Endothelial cell (in vitro differentiated cells): ENCODE measurements at regions not wholly inside any gene's neighbourhood (a gene's known extent, or its start where the extent isn't known, plus 50 kb on each side); places are given as distances from the start of the nearest gene placed in this dataset.

Experiments used
- DNase-seq: peaks from one replicate; pipeline ENCODE4 v3.0.0; 2021; ENCODE audit warnings: low spot score
- H3K27ac Mint-ChIP-seq: one replicate; pipeline ENCODE4 v1.8.0; 2021; ENCODE audit warnings: mixed read lengths, inconsistent platforms; ENCODE audit not compliant: unreplicated experiment
- H3K27me3 Mint-ChIP-seq: one replicate; pipeline ENCODE4 v1.8.0; 2021; ENCODE audit warnings: mild to moderate bottlenecking, moderate library complexity, mixed read lengths, inconsistent platforms; ENCODE audit not compliant: unreplicated experiment
- H3K36me3 Mint-ChIP-seq: one replicate; pipeline ENCODE4 v1.8.0; 2021; ENCODE audit warnings: mild to moderate bottlenecking, low read depth, mixed read lengths, inconsistent platforms; ENCODE audit not compliant: unreplicated experiment
- H3K4me1 Mint-ChIP-seq: one replicate; pipeline ENCODE4 v1.8.0; 2021; ENCODE audit warnings: mild to moderate bottlenecking, mixed read lengths, inconsistent platforms; ENCODE audit not compliant: unreplicated experiment
- H3K4me3 Mint-ChIP-seq: one replicate; pipeline ENCODE4 v1.8.0; 2021; ENCODE audit warnings: mild to moderate bottlenecking, mixed read lengths, inconsistent platforms; ENCODE audit not compliant: unreplicated experiment
- H3K9me3 Mint-ChIP-seq: one replicate; pipeline ENCODE4 v1.8.0; 2021; ENCODE audit warnings: mixed read lengths, inconsistent platforms; ENCODE audit not compliant: unreplicated experiment
- TF ChIP-seq, protein P1 (sequence below): fragments of 200-600 bp; sonication (generic); IDR thresholded peaks from one replicate; pipeline ENCODE4 v1.5.0; 2021; ENCODE audit warnings: antibody characterized with exemption; ENCODE audit not compliant: unreplicated experiment

DNA sequence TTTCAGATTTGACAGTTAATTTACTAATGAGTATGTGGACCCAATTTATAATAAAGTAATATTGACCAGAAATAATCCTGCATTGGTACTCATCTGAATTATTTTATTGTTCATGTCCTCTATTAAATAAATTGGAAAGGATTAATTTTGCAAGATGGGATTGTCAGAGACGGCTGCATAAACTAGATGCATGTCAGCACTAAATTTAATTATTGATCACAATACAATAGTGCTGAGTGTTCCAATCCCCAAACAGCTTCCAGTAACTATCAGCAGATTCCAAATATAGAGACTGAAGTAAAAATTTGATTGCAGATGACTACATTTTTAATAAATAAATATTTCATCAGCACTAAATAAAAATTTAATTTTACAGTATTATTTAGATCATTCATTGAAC, 387.2 kb downstream of the GRB14 start:
- no peaks in the 10 kb centered on the region for H3K4me1 Mint-ChIP-seq
- H3K4me3 Mint-ChIP-seq = no peak overlapping the region
- H3K27me3 Mint-ChIP-seq = no peaks in the 10 kb centered on the region
- H3K36me3 Mint-ChIP-seq = no peaks in the 10 kb centered on the region
- DNase-seq = no peak
- no peaks in the 10 kb centered on the region for H3K9me3 Mint-ChIP-seq
- TF ChIP-seq, protein P1, sequence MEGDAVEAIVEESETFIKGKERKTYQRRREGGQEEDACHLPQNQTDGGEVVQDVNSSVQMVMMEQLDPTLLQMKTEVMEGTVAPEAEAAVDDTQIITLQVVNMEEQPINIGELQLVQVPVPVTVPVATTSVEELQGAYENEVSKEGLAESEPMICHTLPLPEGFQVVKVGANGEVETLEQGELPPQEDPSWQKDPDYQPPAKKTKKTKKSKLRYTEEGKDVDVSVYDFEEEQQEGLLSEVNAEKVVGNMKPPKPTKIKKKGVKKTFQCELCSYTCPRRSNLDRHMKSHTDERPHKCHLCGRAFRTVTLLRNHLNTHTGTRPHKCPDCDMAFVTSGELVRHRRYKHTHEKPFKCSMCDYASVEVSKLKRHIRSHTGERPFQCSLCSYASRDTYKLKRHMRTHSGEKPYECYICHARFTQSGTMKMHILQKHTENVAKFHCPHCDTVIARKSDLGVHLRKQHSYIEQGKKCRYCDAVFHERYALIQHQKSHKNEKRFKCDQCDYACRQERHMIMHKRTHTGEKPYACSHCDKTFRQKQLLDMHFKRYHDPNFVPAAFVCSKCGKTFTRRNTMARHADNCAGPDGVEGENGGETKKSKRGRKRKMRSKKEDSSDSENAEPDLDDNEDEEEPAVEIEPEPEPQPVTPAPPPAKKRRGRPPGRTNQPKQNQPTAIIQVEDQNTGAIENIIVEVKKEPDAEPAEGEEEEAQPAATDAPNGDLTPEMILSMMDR = no peak
- H3K27ac Mint-ChIP-seq = no peak overlapping the region

DNA sequence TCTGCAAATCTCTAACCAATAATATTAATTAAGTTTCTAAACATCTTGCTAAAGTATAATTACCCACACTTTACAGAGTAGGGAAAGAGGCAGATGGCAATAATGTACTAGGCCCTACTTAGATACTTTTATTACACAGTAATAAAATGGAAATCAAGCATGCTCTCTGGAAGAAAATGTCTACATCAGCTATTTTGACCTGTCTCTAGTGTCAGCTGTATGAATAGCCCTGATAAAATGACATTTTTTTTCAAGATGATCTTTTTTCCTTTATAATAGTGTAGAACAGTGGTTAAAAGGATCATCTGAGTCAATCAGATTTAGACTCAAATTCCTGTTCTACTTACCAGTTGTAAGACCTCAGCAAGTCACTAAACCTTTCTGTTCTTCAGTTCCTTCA, 397.3 kb downstream of the GRB14 start:
- no peaks in the 10 kb centered on the region for H3K36me3 Mint-ChIP-seq
- no peaks in the 10 kb centered on the region for H3K9me3 Mint-ChIP-seq
- H3K4me3 Mint-ChIP-seq = no peak overlapping the region
- TF ChIP-seq, protein P1 = no peak
- H3K4me1 Mint-ChIP-seq = no peaks in the 10 kb centered on the region
- DNase-seq = no peak
- H3K27ac Mint-ChIP-seq = no peak overlapping the region
- H3K27me3 Mint-ChIP-seq = no peaks in the 10 kb centered on the region

DNA sequence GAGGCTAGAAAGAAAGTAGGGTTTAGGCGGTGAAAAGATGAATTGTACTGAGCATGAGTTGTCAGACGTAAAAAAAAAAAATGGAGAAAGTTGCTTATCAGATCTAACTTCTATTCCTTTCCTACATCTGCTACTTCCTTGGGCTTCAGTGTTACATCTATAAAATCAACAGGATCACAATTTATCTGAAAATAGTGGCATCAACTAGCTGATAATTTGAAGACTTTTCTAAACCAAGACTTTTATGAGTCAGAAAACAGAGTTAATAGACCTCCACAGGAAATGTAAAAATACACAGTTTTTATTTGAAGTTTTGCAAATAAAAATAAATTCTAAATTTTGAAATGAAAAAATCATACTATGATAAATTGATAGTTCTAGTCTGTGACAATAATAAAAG, 399.8 kb downstream of the GRB14 start:
- no peaks in the 10 kb centered on the region for H3K36me3 Mint-ChIP-seq
- TF ChIP-seq, protein P1 = no peak
- no peak overlapping the region for H3K4me3 Mint-ChIP-seq
- H3K4me1 Mint-ChIP-seq = no peaks in the 10 kb centered on the region
- no peaks in the 10 kb centered on the region for H3K27me3 Mint-ChIP-seq
- DNase-seq = no peak
- H3K27ac Mint-ChIP-seq = no peak overlapping the region
- no peaks in the 10 kb centered on the region for H3K9me3 Mint-ChIP-seq

DNA sequence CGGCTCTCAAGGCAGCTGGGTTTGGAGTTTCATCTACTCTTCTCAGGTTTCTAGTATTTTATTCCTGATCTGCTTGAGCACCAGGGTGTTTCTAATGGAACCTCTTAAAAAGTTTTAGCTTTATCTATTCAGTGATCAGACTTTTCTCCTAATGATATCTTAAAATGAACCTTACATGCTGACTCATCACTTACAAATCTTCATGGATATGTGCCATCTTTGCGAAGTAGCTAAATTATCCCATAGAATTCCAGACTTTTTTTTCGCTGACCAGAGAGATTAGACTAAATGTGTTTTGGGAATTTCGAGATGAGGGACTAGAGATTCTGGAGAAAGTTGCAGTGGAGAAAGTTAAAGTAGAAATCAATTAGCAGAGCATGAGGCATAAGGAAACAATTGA, 401.0 kb downstream of the GRB14 start:
- Mint-ChIP-seq H3K4me3 (no peak overlapping the region), H3K4me1 (no peaks in the 10 kb centered on the region), H3K27ac (no peak overlapping the region), H3K36me3 (no peaks in the 10 kb centered on the region), H3K9me3 (no peaks in the 10 kb centered on the region), H3K27me3 (no peaks in the 10 kb centered on the region)
- no peak for DNase-seq
- TF ChIP-seq, protein P1 = no peak

DNA sequence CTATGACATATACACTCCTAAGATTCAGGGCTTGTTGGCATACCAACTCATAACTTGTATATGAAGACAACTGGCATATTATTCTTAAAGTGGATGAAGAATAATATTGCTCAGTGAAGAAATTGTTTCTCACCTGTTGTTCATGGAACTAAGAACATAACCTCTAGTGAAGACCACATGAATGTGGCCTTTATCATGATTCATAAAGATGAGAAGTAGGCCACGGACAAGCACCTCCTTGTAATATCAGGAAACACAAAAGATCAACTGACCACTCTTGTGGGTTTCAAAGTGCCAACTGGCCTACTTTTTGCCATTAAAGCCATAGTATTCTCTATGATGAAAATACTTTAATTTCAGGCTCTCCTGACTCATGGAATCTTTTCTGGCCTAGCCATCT, 407.4 kb downstream of the GRB14 start:
- Mint-ChIP-seq H3K36me3 (no peaks in the 10 kb centered on the region), H3K4me1 (no peaks in the 10 kb centered on the region), H3K9me3 (no peaks in the 10 kb centered on the region), H3K27ac (no peak overlapping the region), H3K27me3 (peaks cover 1% of the 10 kb centered on the region), H3K4me3 (no peak overlapping the region)
- no peak for DNase-seq
- TF ChIP-seq, protein P1 = no peak
